ENCODE measurements at regions not wholly inside any gene's neighbourhood (a gene's known extent, or its start where the extent isn't known, plus 50 kb on each side); places are given as distances from the start of the nearest gene placed in this dataset.
"Not testable (repeated sequence)": the region's sequence is repeated elsewhere in the genome, so short reads cannot be mapped to it uniquely, and the experiment has no call there.

DNA sequence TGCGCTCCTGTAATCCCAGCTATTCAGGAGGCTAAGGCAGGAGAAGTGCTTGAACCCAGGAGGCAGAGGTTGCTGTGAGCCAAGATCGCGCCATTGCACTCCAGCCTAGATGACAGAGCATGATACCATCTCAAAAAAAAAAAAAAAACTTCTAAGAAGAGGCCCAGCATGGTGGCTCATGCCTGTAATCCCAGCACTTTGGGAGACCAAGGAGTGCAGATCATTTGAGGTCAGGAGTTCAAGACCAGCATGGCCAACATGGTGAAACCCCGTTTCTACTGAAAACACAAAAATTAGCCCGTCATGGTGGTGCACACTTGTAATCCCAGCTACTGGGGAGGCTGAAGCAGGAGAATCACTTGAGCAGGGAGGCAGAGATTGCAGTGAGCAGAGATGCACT is 51.5 kb upstream of the LANCL2 start:
- H3K9me3 ChIP-seq (ENCODE audit: insufficient read depth, low read depth); H3K4me2 ChIP-seq; H3K4me1 ChIP-seq (replicated peaks; ENCODE audit: insufficient read depth); H3K27ac ChIP-seq; H2AFZ ChIP-seq; H3K4me3 ChIP-seq; H4K20me1 ChIP-seq (ENCODE audit: insufficient read depth); intact Hi-C loops (cut with micrococcal nuclease; ENCODE audit: unreplicated experiment); H3F3A ChIP-seq (ENCODE audit: insufficient read depth, low read depth); BruUV-seq (replicated peaks); CTCF ChIA-PET; DNase-seq; H3K36me3 ChIP-seq (ENCODE audit: low read depth); POLR2A ChIA-PET (ENCODE audit: unreplicated experiment); H3K9me2 ChIP-seq (ENCODE audit: insufficient read depth); H3K79me2 ChIP-seq (ENCODE audit: low read depth): not testable (repeated sequence)
- H3K27me3 ChIP-seq (ENCODE audit: insufficient read depth, low read depth) = peaks cover 74% of the 10 kb centered on the region

DNA sequence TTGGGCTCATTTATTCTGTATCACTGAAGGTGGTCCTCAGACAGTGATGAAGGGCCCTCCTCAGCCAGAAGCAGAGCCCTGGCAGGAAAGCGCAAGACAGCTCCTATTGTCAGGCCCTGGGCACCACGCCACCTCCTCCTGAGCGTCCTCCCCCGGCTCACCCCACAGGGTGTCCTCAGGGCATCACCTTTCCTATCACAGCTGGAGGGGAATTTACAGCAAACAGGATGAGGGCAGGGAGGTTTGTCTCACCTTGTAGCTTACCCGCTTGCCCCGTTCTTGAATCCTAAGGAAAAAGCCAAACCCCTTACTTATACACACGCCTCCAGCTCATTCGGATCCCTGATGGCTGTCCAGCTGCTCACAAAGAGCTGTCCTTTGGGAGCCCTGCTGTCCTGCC is 50.2 kb upstream of the LANCL2 start:
- no peak for DNase-seq
- intact Hi-C loops (cut with micrococcal nuclease; ENCODE audit: unreplicated experiment) = no loop called here
- BruUV-seq (replicated peaks) = no TSS peak
- Histone ChIP-seq H3K27ac (no peak overlapping the region), H3K4me3 (no peak overlapping the region), H3K9me2 (ENCODE audit: insufficient read depth) (no peaks in the 10 kb centered on the region), H3K9me3 (ENCODE audit: insufficient read depth, low read depth) (no peaks in the 10 kb centered on the region), H3K4me2 (no peak overlapping the region), H3K79me2 (ENCODE audit: low read depth) (no peaks in the 10 kb centered on the region), H3K4me1 (replicated peaks; ENCODE audit: insufficient read depth) (no peaks in the 10 kb centered on the region), H3K36me3 (ENCODE audit: low read depth) (no peaks in the 10 kb centered on the region), H4K20me1 (ENCODE audit: insufficient read depth) (no peaks in the 10 kb centered on the region), H2AFZ (no peak overlapping the region), H3F3A (ENCODE audit: insufficient read depth, low read depth) (no peaks in the 10 kb centered on the region), H3K27me3 (ENCODE audit: insufficient read depth, low read depth) (peaks cover 82% of the 10 kb centered on the region)
- POLR2A ChIA-PET (ENCODE audit: unreplicated experiment) = no interaction called here
- CTCF ChIA-PET = no interaction called here
- TF ChIP-seq, protein P1, sequence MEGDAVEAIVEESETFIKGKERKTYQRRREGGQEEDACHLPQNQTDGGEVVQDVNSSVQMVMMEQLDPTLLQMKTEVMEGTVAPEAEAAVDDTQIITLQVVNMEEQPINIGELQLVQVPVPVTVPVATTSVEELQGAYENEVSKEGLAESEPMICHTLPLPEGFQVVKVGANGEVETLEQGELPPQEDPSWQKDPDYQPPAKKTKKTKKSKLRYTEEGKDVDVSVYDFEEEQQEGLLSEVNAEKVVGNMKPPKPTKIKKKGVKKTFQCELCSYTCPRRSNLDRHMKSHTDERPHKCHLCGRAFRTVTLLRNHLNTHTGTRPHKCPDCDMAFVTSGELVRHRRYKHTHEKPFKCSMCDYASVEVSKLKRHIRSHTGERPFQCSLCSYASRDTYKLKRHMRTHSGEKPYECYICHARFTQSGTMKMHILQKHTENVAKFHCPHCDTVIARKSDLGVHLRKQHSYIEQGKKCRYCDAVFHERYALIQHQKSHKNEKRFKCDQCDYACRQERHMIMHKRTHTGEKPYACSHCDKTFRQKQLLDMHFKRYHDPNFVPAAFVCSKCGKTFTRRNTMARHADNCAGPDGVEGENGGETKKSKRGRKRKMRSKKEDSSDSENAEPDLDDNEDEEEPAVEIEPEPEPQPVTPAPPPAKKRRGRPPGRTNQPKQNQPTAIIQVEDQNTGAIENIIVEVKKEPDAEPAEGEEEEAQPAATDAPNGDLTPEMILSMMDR (conservative IDR thresholded peaks at IDR 0.05) = no peak
- TF ChIP-seq EZH2 (IDR thresholded peaks at IDR 0.05; ENCODE audit: low read depth) = 0 out of 2 replicates have a peak, but pooled peaks have one; percentile 6
